GM13976 (cell line): ENCODE measurements at regions not wholly inside any gene's neighbourhood (a gene's known extent, or its start where the extent isn't known, plus 50 kb on each side); places are given as distances from the start of the nearest gene placed in this dataset.
"Not testable (repeated sequence)": the region's sequence is repeated elsewhere in the genome, so short reads cannot be mapped to it uniquely, and the experiment has no call there.

Source experiments
- DNase-seq: peaks from one replicate; pipeline ENCODE4 v3.0.0; 2012; ENCODE audit warnings: low spot score
- in situ Hi-C: fragments of 300-500 bp; cut with MboI; formaldehyde crosslinking; loops from one replicate; pipeline ENCODE4 v1.12.0; 2022; ENCODE audit warnings: low sequenced_read_pairs, mixed read lengths, inconsistent platforms; ENCODE audit not compliant: unreplicated experiment
- TF ChIP-seq, protein P1 (sequence below): IDR thresholded peaks from 2 replicates; pipeline ENCODE4 v1.5.1; 2012; ENCODE audit warnings: borderline replicate concordance, mild to moderate bottlenecking; ENCODE audit not compliant: insufficient read depth; ENCODE audit errors: extremely low read depth, missing control alignments, control extremely low read depth

DNA sequence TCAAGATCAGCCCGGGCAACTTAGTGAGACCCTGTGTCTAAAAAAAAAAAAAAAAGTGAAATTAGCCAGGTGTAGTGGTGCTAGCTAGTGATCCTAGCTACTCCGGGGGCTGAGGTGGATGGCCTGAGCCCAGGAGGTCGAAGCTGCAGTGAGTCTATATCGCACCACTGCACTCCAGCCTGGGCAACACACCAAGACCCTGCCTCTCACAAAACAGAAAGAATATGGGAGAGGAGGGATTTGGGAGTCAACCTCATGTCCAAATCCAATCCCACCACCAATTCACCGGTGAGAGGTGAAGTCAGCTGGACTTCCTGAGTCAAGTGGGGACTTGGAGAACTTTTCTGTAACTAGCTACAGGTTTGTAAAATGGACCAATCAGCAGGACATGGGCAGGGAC, 80.5 kb upstream of the MFGE8 start:
- TF ChIP-seq, protein P1, sequence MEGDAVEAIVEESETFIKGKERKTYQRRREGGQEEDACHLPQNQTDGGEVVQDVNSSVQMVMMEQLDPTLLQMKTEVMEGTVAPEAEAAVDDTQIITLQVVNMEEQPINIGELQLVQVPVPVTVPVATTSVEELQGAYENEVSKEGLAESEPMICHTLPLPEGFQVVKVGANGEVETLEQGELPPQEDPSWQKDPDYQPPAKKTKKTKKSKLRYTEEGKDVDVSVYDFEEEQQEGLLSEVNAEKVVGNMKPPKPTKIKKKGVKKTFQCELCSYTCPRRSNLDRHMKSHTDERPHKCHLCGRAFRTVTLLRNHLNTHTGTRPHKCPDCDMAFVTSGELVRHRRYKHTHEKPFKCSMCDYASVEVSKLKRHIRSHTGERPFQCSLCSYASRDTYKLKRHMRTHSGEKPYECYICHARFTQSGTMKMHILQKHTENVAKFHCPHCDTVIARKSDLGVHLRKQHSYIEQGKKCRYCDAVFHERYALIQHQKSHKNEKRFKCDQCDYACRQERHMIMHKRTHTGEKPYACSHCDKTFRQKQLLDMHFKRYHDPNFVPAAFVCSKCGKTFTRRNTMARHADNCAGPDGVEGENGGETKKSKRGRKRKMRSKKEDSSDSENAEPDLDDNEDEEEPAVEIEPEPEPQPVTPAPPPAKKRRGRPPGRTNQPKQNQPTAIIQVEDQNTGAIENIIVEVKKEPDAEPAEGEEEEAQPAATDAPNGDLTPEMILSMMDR: no peak
- no peak for DNase-seq
- in situ Hi-C loops: no loop called here

DNA sequence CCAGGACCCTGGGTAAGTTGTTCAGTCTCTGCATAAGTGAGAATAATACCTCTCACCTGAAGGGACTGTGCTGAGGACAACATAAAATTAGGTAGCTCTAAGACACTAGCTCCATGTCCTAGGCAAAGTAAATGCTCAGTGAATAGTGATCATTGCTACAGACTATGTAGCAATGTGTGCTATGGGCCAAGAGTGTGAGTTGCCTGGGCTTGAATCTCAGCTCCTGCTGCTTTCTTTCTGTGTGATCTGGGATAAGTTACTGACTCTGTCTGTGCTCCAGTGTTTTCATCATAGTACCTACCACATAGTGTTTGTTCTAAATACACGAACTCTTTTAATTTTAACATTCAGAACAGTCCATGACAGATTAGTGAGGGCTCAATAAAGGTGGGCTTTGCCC, 81.1 kb upstream of the MFGE8 start:
- no peak for DNase-seq
- TF ChIP-seq, protein P1: no peak
- in situ Hi-C loops: no loop called here

DNA sequence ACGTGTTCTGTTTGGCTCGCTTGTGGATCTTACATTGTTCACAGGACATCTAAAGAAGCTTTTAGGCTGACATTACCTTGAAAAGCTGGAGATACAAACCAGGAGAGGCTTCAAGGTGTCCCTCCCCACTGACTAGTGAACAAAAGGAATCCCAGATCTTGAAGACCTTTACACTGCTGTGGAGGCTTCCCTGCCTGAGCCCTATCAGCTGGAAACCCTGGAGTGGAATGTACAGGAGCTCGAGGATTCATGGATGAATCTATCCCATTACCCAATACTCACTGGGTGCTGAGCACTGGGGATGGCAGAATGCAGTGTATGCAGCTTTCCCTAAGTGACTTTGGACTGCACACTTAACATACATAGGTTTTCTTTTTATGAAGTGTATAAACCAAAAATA, 82.3 kb upstream of the MFGE8 start:
- in situ Hi-C loops: no loop called here
- TF ChIP-seq, protein P1: no peak

DNA sequence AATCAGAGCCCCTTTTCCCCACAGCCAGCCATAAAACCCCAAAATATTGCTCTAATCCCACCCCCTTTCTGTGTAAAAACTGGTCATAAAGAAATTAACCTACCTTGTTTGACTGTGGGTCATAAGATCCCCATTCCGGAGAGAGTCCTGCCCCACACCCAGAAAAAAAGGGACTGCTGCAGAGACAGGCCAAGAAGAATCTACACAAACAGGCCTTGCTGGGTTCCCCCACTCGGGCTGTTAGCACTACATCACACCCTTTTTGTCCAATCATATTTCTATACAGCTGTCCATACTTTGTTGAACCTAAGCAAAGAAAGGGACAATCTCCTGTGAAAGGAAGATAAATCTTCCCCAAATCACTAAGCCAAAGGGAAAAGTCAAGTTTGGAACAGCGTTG, 84.4 kb upstream of the MFGE8 start:
- TF ChIP-seq, protein P1: no peak
- in situ Hi-C loops: no loop called here
- no peak for DNase-seq

More for the DNA sequence above, 82.3 kb upstream of the MFGE8 start:
- no peak for DNase-seq

DNA sequence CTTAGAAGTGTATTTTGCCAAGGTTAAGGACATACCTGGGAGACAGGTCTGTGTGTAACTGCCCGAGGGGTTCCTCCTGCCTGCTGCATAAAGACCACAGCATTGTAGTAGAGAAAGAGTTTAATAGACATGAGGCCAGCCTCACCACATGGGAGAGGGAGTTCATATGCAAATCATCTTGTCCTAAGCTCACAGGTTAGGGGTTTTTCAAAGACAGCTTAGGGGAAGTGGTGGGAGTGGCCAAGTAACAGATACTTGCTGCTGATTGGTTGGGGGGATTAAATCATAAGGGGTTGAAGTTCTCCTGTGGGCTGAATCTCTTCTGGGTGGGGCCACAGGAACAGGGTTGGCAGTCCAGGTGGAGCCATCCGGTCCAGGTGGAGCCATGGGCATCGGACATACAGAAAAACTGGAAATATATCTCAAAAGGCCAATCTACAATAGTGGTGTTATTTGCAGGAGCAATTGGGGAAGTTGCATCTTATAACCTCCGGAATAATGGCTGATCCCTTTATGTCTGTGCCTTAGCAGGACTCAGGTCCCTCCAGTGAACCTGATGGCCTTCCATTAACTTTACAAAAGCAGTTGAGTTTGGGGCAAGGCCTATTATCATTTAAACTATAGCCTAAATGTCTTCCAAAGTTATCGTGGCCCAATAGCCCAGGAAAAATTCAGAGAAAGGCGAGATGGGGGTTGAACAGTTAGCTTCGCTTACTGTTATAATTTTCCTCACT, 86.0 kb upstream of the MFGE8 start:
- no peak for DNase-seq
- in situ Hi-C loops: no loop called here
- TF ChIP-seq, protein P1: no peak

DNA sequence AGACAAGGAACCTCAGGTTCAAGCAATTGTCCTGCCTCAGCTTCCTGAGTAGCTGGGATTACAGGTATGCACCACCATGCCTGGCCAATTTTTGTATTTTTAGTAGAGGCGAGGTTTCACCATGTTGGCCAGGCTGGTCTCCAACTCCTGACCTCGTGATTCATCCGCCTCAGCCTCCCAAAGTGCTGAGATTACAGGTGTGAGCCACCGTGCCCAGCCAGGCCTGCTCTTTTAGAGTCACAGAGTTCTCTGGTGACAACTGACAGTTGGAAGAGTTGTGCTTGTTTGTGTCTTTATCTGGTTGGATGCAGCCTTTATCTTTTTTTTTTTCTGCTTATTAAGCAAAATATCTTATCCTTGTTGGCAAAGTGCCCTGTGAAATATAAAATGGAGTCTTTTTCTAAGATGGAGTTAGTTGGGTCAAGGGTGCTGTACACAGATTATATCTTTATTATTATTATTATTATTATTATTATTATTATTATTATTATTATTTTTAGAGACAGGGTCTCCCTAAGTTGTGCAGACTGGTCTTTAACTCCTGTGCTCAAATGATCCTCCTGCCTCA, 86.5 kb upstream of the ABHD2 start:
- in situ Hi-C loops, DNase-seq: not testable (repeated sequence)

DNA sequence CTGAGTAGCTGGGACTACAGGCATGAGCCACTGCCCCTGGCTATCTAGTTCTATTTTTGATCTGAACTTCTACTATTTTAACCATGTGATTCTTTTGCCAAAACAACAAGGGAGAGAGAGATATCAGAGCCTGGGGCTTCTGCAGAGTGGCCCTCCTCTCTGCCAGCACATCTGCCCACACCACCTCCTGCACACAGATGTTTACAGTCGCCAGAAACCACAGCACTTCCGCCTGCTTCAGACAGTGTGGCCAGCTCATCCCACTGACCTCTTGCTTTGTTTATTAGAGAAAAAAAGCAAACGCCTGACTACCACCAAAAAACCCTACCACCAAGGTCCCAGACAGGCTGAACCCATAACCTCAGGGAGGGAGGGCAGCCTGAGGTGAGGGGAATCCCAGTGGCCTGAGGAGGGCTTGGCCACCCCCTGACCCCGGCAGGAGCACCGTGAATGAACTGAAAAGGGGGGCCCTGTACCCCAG, 85.9 kb upstream of the ABHD2 start:
- in situ Hi-C loops: no loop called here
- peak; percentile 34 for DNase-seq
- TF ChIP-seq, protein P1: no peak
